ENCODE measurements at regions not wholly inside any gene's neighbourhood (a gene's known extent, or its start where the extent isn't known, plus 50 kb on each side); places are given as distances from the start of the nearest gene placed in this dataset.
"Not testable (repeated sequence)": the region's sequence is repeated elsewhere in the genome, so short reads cannot be mapped to it uniquely, and the experiment has no call there.

DNA sequence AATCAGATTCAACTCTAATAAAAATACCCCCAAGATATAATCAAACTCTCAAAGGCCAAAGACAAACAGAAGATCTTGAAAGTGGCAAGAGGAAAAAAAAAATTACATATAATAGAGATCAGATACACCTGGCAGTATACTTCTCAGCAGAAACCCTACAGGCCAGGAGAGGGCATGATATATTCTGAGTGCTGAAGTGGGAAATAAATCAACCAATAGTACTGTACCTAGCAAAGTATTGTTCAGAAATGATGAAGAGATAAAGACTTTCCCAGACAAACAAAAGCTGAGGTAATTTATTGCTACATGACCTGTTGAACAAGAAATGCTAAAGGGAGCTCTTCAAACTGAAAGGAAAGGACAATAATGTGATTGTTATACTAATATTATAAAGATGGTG is 291.9 kb downstream of the SH2D4B start:
- DNase-seq (ENCODE audit: low spot score in 2 of 2), result no peak
- TF ChIP-seq, protein P1, sequence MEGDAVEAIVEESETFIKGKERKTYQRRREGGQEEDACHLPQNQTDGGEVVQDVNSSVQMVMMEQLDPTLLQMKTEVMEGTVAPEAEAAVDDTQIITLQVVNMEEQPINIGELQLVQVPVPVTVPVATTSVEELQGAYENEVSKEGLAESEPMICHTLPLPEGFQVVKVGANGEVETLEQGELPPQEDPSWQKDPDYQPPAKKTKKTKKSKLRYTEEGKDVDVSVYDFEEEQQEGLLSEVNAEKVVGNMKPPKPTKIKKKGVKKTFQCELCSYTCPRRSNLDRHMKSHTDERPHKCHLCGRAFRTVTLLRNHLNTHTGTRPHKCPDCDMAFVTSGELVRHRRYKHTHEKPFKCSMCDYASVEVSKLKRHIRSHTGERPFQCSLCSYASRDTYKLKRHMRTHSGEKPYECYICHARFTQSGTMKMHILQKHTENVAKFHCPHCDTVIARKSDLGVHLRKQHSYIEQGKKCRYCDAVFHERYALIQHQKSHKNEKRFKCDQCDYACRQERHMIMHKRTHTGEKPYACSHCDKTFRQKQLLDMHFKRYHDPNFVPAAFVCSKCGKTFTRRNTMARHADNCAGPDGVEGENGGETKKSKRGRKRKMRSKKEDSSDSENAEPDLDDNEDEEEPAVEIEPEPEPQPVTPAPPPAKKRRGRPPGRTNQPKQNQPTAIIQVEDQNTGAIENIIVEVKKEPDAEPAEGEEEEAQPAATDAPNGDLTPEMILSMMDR (IDR thresholded peaks at IDR 0.05), result no peak
- TF ChIP-seq POLR2A (IDR thresholded peaks at IDR 0.05), result no peak
- H3K4me3 ChIP-seq (ENCODE audit: low read depth, poor library complexity, severe bottlenecking), result no peak overlapping the region
- intact Hi-C loops (cut with DNase I; ENCODE audit: low total_unique reads), result no loop called here

DNA sequence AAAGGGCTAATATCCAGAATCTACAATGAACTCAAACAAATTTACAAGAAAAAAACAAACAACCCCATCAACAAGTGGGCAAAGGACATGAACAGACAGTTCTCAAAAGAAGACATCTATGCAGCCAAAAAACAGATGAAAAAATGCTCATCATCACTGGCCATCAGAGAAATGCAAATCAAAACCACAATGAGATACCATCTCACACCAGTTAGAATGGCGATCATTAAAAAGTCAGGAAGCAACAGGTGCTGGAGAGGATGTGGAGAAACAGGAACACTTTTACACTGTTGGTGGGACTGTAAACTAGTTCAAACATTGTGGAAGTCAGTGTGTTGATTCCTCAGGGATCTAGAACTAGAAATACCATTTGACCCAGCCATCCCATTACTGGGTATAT is 295.0 kb downstream of the SH2D4B start:
- H3K4me3 ChIP-seq (ENCODE audit: low read depth, poor library complexity, severe bottlenecking); DNase-seq (ENCODE audit: low spot score in 2 of 2); intact Hi-C loops (cut with DNase I; ENCODE audit: low total_unique reads): not testable (repeated sequence)
- WGBS, 2 donors, result 89 to 92% methylated on average over 1 of the region's 1 CpG

DNA sequence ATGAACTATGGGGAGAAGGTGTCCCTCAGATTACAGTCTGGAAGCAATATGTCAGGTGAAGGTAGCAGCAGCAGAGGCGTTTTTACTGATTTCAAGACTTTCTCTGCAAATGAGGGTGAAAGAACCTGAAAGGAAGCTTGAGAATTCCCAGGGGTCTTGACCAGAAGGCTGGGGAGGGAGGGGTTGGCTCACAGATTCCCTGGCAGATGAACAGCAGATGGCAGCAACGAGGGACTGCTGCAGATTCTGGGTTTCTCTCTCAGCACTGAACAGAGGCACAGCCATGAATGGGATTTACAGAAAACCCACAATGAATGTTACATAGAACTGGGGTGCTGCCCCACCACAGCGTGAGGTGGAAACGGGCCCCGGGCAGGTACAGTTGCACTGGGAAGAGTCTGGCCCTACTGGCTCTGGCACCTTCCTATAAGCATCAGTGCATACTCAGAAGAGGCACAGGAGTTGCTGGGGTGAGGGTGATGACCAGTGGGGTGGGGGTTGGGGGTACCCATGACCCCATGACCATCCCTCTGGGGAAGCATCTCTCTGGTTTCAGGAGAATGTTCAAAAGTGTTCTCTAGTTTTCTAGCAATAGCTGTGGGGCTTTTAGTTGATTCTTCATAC is 317.8 kb downstream of the SH2D4B start:
- no peak for DNase-seq (ENCODE audit: low spot score in 2 of 2)
- 42 to 48% methylated on average over 5 of the region's 5 CpGs for WGBS, 2 donors
- intact Hi-C loops (cut with DNase I; ENCODE audit: low total_unique reads), result no loop called here
- no peak overlapping the region for H3K4me3 ChIP-seq (ENCODE audit: low read depth, poor library complexity, severe bottlenecking)
- TF ChIP-seq POLR2A (IDR thresholded peaks at IDR 0.05), result no peak
- TF ChIP-seq, protein P1 (IDR thresholded peaks at IDR 0.05), result no peak

DNA sequence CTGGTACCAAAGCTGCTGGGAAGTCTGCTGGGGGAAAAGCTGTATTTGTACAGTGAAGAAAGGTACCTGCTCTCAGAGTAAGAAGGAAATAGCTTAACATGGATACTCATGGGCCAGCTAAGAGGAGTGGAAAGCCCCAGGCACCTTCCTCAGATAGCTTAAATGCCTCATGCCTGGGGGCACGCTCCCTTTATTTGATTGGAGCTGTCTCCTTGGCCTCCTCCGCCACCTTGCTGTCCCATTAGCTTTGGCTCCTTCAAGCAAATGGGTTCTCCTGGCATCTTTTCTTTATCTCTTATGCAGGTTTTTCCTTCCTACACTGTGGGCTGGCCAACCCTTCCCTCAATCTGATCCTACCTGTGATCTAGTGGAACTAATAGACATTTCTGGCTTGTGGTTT is 318.5 kb downstream of the SH2D4B start:
- DNase-seq (ENCODE audit: low spot score in 2 of 2), result no peak
- H3K4me3 ChIP-seq (ENCODE audit: low read depth, poor library complexity, severe bottlenecking), result no peak overlapping the region
- WGBS, 2 donors, result 98 to 100% methylated on average over 2 of the region's 2 CpGs
- intact Hi-C loops (cut with DNase I; ENCODE audit: low total_unique reads), result no loop called here
- no peak for TF ChIP-seq POLR2A (IDR thresholded peaks at IDR 0.05)
- TF ChIP-seq, protein P1 (IDR thresholded peaks at IDR 0.05), result no peak

DNA sequence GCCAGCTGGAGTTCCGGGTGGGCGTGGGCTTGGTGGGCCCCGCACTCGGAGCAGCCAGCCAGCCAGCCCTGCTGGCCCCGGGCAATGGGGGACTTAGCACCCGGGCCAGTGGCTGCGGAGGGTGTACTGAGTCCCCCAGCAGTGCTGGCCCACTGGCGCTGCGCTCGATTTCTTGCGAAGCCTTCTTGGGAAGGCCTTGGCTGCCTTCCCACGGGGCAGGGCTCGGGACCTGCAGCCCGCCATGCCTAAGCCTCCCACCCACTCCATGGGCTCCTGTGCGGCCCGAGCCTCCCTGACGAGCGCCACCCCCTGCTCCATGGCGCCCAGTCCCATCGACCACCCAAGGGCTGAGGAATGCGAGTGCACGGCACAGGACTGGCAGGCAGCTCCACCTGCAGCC is 321.6 kb downstream of the SH2D4B start:
- 88 to 95% methylated on average over 15 to 18 of the region's 22 CpGs for WGBS, 2 donors
- DNase-seq (ENCODE audit: low spot score in 2 of 2); intact Hi-C loops (cut with DNase I; ENCODE audit: low total_unique reads); H3K4me3 ChIP-seq (ENCODE audit: low read depth, poor library complexity, severe bottlenecking): not testable (repeated sequence)

DNA sequence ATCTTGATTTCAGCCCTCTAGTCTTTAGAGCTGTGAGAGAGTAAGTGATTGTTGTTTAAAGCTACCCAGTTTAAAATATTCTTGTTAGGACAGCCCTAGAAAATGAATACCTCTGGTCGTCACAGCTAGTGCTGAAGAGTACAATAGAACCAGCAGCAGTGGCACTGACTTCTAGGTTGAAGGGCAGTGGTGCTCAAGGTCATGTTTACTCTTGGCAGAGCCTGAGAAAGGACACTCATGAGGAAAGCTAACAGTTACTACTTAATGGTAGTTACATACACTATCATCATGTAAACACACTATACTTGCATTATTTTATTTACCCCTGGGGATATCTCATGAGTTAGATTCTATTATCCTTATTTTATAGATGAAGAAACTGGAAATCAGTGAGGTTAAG is 323.0 kb downstream of the SH2D4B start:
- intact Hi-C loops (cut with DNase I; ENCODE audit: low total_unique reads), result no loop called here

DNA sequence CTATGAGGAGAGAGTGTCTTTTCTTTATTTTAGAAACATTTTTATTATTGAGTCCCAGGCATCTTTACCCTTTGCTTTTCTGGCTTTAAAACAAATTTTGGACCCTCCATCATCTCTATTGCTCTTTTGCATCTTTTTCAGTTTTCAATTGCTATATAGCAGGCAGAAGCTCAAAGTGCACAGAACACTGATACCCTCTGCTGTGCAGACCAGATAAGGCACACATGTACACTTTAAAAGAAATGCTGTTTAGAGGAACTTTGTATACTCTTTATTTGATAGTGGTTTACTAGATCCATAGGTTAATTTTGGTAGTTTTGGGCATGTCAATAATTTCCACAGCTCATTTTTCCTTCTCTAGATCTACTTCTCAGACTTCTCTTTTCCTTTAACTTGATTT is 324.2 kb downstream of the SH2D4B start:
- TF ChIP-seq, protein P1 (IDR thresholded peaks at IDR 0.05), result no peak
- no peak for TF ChIP-seq POLR2A (IDR thresholded peaks at IDR 0.05)
- intact Hi-C loops (cut with DNase I; ENCODE audit: low total_unique reads), result no loop called here
- no peak for DNase-seq (ENCODE audit: low spot score in 2 of 2)
- H3K4me3 ChIP-seq (ENCODE audit: low read depth, poor library complexity, severe bottlenecking), result no peak overlapping the region

More for the DNA sequence above, 323.0 kb downstream of the SH2D4B start:
- 79 to 96% methylated on average over 1 of the region's 1 CpG for WGBS, 2 donors
- no peak for DNase-seq (ENCODE audit: low spot score in 2 of 2)
- H3K4me3 ChIP-seq (ENCODE audit: low read depth, poor library complexity, severe bottlenecking), result no peak overlapping the region
- TF ChIP-seq, protein P1 (IDR thresholded peaks at IDR 0.05), result no peak
- TF ChIP-seq POLR2A (IDR thresholded peaks at IDR 0.05), result no peak

All from lower leg skin (tissue), 4 donors.